Psoas muscle (tissue), 7 donors: ENCODE measurements at regions not wholly inside any gene's neighbourhood (a gene's known extent, or its start where the extent isn't known, plus 50 kb on each side); places are given as distances from the start of the nearest gene placed in this dataset.
"Not testable (repeated sequence)": the region's sequence is repeated elsewhere in the genome, so short reads cannot be mapped to it uniquely, and the experiment has no call there.

Experiments
- ATAC-seq, 4 donors: fragments of 200-7000 bp; cut with Tn5 transposase; one replicate each; pipeline ENCODE4 v1.9.1; 2020; ENCODE audit warnings: moderate library complexity in 3 of 4, mild to moderate bottlenecking in 2 of 4
- DNase-seq, 2 donors: peaks; one replicate each; pipeline ENCODE4 v3.0.0-alpha.2; 2020
- H3K27ac ChIP-seq: fragments of 200-600 bp; one replicate; pipeline ENCODE4 v1.8.0; 2022
- H3K27me3 ChIP-seq, 3 donors: fragments of 200-600 bp in 1 of 3; one replicate each; pipeline versions ENCODE4 v1.6.1 to v1.8.0; 2013 to 2022; ENCODE audit warnings: low read length in 2 of 3, mild to moderate bottlenecking in 2 of 3, moderate library complexity in 1 of 3; ENCODE audit not compliant: insufficient read depth in 3 of 3
- H3K36me3 ChIP-seq, 2 donors: fragments of 200-600 bp in 1 of 2; one replicate each; pipeline versions ENCODE4 v1.6.1 to v1.8.0; 2013 to 2022; ENCODE audit warnings: low read depth in 1 of 2, mild to moderate bottlenecking in 1 of 2, moderate library complexity in 1 of 2; ENCODE audit not compliant: insufficient read depth in 1 of 2
- H3K4me1 ChIP-seq: fragments of 200-600 bp; one replicate; pipeline ENCODE4 v1.8.0; 2022
- H3K4me3 ChIP-seq: fragments of 200-600 bp; one replicate; pipeline ENCODE4 v1.8.0; 2022; ENCODE audit warnings: mild to moderate bottlenecking
- H3K9me3 ChIP-seq: fragments of 200-600 bp; one replicate; pipeline ENCODE4 v1.8.0; 2022
- WGBS, 3 donors: extraction: QIAGEN DNeasy Blood & Tissue Kit; methylation state at CpG; one replicate each; pipeline versions ENCODE4 v1.1.6 to v1.1.7; 2013; 5-methylcytosine and 5-hydroxymethylcytosine counted together
- intact Hi-C, 2 donors: fragments of 100-400 bp; cut with DNase I; formaldehyde crosslinking; loops; one replicate each; pipeline versions ENCODE4 v1.11.0 to v1.14.2; 2022
- TF ChIP-seq, protein P1 (sequence below): fragments of 200-600 bp; IDR thresholded peaks from one replicate; pipeline ENCODE4 v1.8.0; 2022; ENCODE audit warnings: antibody characterized with exemption
- donor health status: healthy with polysubstance abuse.
- donor health status: DM: no; HTN: no; CAD: no; lungs with moderate emphysema.
- donor health status: Bipolar disorder and iron deficiency.
- donor health status: healthy.
- donor health status: DM: yes; HTN: yes; CAD: no.
- donor health status: DM: no; HTN: no; CAD: no.
- donor health status: DM: yes; HTN: yes; CAD: no.

DNA sequence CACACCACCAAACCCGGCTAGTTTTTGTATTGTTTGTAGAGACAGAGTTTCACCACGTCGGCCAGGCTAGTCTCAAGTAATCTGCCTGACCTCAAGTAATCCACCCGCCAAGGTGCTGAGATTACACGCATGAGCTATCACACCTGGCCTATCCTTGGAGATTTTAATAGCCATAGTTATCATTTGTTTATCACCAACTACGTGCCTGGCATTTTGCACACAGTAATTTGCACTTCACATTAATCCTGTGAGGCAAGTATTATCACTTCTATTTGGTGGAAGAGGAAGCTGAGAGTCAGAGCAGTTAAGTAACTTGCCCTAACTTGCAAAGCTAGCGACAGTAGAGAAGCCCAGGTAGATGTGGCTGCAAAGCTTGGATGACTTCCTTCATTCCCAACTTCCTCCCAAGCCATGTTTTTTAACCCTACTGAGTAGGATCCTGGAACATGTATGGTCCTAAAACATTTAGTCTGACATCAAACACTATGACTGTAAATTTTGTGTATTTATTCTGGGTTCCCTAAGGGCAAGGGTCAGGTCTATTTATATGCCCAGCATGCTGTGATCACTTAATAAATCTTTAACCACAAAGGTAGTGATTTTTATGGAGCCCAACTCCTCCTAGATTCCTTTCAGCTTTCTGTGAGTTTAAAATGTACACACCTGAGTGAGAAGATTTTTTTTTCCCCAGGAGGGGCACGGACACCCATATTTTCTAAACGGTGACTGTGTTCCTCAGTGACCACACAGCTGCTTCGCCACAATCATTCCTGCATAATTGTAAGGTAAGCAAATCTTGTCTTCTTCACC lies 100.2 kb upstream of the RAI14 start:
- Histone ChIP-seq H3K27me3 (no peaks in the 10 kb centered on the region), H3K4me1 (no peaks in the 10 kb centered on the region), H3K27ac (no peak overlapping the region), H3K9me3 (no peaks in the 10 kb centered on the region), H3K36me3 (no peaks in the 10 kb centered on the region), H3K4me3 (no peak overlapping the region)
- DNase-seq (no peak), ATAC-seq (no peak)
- 61 to 74% (median 67%) methylated on average over 10 of the region's 10 CpGs for WGBS, 3 donors
- intact Hi-C loops, result no loop called here
- TF ChIP-seq, protein P1, sequence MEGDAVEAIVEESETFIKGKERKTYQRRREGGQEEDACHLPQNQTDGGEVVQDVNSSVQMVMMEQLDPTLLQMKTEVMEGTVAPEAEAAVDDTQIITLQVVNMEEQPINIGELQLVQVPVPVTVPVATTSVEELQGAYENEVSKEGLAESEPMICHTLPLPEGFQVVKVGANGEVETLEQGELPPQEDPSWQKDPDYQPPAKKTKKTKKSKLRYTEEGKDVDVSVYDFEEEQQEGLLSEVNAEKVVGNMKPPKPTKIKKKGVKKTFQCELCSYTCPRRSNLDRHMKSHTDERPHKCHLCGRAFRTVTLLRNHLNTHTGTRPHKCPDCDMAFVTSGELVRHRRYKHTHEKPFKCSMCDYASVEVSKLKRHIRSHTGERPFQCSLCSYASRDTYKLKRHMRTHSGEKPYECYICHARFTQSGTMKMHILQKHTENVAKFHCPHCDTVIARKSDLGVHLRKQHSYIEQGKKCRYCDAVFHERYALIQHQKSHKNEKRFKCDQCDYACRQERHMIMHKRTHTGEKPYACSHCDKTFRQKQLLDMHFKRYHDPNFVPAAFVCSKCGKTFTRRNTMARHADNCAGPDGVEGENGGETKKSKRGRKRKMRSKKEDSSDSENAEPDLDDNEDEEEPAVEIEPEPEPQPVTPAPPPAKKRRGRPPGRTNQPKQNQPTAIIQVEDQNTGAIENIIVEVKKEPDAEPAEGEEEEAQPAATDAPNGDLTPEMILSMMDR, result no peak

DNA sequence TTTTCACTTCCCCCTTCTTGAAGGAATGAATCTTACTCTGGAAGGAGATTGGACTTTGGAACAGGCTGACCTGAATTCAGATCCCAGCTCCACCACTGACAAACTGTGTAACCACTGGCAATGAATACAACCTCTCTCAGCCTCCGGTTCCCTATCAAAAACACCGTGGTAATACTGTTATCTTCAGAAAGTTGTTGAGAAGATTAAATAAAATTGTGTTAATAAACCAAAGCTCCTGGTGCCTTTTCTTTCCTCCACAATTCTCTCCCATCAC lies 99.7 kb upstream of the RAI14 start:
- TF ChIP-seq, protein P1, result no peak
- Histone ChIP-seq H3K27me3 (no peaks in the 10 kb centered on the region), H3K9me3 (no peaks in the 10 kb centered on the region), H3K27ac (no peak overlapping the region), H3K36me3 (no peaks in the 10 kb centered on the region), H3K4me1 (no peaks in the 10 kb centered on the region), H3K4me3 (no peak overlapping the region)
- DNase-seq, result no peak
- 79 to 89% (median 86%) methylated on average over 2 of the region's 2 CpGs for WGBS, 3 donors
- no peak for ATAC-seq
- intact Hi-C loops, result no loop called here

DNA sequence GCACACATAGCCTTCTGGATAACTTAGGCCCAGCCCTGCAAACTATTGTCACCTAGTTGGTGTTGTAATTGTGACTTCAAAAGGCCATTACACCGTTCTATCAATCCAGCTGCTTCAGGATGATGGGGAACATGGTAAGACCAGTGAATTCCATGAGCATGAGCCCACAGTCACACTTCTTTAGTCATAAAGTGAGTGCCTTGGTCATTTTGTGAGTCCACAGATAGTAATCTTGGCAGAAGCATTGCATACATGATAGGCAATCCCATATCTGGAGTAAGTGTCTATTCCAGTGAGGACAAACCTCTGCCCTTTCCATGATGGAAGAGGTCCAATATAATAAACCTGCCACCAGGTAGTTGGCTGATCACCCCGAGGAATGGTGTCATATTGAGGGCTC lies 94.5 kb upstream of the RAI14 start:
- WGBS, 3 donors, result 82 to 87% (median 84%) methylated on average over 2 of the region's 2 CpGs
- ATAC-seq, DNase-seq, H3K9me3 ChIP-seq, H3K27ac ChIP-seq, intact Hi-C loops, H3K36me3 ChIP-seq, H3K4me1 ChIP-seq, H3K27me3 ChIP-seq, H3K4me3 ChIP-seq: not testable (repeated sequence)

DNA sequence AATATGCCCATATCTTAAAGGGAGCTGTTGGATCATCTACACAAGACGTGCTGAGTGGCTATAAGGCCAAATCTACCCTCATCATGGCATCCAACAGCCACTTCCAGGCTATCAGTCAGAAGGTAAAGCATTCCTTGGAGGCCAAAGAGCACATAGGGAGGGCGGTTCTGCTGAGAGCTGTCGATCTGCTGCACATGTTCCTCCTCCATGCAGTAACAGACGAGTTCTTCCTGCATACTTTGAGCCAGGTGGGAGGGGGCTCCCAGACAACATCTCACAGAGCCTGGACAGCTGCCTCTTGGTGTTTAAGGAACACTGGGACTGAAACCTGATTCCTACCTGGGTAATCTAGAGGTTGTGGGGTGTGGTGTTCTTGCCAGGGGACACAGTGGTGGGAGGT lies 93.3 kb upstream of the RAI14 start:
- ATAC-seq (no peak), DNase-seq (no peak)
- TF ChIP-seq, protein P1, result no peak
- H3K9me3 ChIP-seq, result no peaks in the 10 kb centered on the region
- WGBS, 3 donors, result 73 to 81% (median 77%) methylated on average over 4 of the region's 4 CpGs
- H3K4me1 ChIP-seq, result no peaks in the 10 kb centered on the region
- no peaks in the 10 kb centered on the region for H3K36me3 ChIP-seq
- no peak overlapping the region for H3K27ac ChIP-seq
- no peak overlapping the region for H3K4me3 ChIP-seq
- H3K27me3 ChIP-seq, result no peaks in the 10 kb centered on the region
- intact Hi-C loops, result no loop called here

DNA sequence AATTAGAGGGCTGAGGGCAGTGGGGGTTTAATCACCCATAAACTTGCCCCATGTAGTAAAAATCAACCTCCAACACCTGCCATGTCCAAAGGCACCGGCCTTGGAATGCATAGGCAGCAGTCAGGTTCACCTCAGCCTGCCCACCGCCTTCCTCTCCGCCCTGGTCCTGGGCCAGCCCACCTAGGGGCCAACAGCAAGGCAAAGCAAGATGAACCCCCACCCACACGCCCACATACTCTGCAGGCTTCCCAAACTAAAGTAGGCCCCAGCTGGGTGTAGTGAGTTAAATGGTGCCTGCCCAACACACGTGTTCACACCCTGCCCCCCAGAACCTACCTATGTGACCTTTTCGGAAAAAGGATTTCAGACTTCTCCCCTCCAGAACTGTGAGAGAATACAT lies 92.9 kb upstream of the RAI14 start:
- Histone ChIP-seq H3K4me1 (no peaks in the 10 kb centered on the region), H3K27me3 (no peaks in the 10 kb centered on the region), H3K27ac (no peak overlapping the region), H3K36me3 (no peaks in the 10 kb centered on the region), H3K4me3 (no peak overlapping the region), H3K9me3 (no peaks in the 10 kb centered on the region)
- ATAC-seq (no peak), DNase-seq (no peak)
- intact Hi-C loops, result no loop called here
- 89 to 92% (median 92%) methylated on average over 6 of the region's 6 CpGs for WGBS, 3 donors
- TF ChIP-seq, protein P1, result no peak
